ENCODE measurements at regions not wholly inside any gene's neighbourhood (a gene's known extent, or its start where the extent isn't known, plus 50 kb on each side); places are given as distances from the start of the nearest gene placed in this dataset.
"Not testable (repeated sequence)": the region's sequence is repeated elsewhere in the genome, so short reads cannot be mapped to it uniquely, and the experiment has no call there.

DNA sequence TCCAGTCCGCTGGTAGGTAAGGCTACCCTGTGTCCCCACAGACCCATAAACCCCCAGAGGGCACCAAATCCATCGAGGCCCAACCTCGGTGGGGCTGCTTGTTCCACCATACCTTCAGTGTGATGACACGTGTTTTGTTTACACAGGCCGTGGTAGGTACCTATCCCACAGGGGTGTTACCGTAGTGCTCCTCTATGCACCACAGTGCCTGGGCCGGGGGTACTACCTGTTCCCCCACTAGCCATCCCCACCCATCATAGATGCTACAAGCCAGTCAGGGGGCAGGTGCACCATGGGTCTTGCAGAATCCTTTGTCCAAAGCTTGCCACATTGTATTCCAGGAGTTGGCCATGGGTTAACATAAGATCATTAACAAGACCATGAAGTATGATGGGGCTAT is 796.2 kb downstream of the EFNA5 start:
- DNase-seq = no peak

DNA sequence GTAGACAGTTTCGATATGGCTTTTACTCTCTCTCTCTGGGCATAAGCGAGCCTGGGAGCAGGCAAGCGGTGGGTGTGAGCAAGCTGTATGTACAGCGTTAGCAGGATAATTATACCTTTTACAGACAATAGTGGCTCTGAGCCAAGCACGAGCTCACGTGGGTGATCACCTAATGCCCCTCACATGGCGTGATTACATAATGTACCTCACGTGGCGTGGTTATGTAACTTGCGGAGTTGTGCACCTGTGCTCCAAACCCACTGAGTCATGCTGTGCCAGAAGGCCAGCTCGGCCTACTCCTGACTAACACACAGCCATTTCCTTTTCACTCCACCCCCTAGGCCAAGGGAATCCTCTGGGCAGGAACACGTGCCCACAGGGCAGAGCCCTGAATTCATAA is 797.2 kb downstream of the EFNA5 start:
- DNase-seq = no peak

DNA sequence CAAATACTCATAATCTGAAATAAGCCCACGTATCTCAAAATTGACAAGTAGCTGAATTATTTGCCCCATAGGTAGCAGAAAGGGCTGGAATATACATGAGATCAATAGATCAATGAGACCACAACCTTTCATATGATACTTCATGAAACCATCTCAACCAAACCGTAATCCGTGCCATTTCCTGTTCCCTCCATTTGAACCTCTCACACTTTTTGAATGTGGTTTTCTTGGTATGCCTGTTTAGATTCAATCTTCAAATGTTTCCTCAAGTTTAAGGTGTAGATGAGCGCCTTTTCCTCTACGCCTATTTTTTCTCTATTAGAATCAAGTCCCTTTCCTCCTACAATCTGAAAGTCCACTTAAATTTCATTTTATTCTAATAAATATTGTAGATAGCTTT is 805.5 kb downstream of the EFNA5 start:
- no peak for DNase-seq

DNA sequence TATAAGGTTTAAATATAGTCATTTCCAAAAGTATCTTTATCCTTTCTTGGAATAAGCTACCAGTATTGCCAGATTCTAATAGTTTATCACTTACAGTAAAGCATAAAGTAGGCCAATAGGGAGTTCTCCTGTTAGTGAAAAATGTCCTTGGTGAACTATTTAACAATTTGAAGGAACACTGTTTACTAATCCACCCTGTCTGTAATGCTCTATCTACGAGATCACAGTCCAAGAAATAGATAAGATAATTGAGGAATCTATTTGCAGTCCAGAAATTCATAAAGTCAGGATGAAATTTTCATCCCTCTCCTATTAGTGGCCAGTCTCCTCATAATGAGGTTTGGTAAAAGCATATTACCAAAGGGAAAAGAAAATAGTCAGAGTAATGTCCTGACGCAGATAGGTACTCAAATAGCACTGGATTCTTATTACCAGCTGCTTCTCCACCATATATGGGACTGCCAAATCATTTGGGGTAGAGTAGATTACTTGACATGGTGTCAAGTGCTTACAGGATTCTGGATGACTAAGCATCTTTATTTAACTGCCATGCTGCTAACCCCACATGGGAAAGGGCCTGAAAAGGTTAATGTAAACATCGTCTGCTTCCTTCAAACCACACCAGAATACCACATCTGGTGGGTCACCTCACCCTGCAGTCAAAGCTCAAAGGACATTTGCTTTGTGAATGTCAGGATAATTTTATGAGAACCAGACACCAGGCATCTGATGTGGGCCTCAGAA is 808.1 kb downstream of the EFNA5 start:
- DNase-seq = no peak

DNA sequence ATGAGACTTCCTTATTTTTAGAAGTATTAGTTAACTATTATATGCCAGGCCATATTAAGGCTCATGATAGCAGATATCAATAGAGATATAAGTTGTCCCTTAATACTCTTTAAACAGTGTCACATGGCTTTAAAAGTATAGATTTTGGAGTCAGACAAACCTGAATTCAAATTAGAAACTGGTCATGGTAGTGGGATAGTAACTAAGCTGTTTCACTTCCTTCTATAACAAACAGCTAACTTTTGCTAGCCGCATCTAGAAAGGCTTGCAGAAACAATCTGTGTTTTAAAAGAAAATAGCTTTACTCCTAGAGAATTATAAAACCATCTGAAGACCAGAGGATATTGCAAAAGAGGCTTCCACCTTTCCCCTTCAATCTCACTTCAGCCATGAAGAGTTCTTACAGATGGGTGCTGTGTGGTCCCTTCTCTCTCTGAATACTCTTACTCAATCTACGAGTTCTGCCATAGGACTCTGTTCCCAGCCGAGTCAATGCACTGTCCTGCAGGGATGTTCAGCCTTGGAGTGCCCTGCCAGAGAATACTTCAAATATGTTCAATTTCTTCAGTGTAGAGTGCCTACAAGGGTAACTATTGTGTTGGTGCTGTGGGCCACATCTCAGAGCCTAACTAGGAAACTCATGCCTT is 810.2 kb downstream of the EFNA5 start:
- DNase-seq = no peak

DNA sequence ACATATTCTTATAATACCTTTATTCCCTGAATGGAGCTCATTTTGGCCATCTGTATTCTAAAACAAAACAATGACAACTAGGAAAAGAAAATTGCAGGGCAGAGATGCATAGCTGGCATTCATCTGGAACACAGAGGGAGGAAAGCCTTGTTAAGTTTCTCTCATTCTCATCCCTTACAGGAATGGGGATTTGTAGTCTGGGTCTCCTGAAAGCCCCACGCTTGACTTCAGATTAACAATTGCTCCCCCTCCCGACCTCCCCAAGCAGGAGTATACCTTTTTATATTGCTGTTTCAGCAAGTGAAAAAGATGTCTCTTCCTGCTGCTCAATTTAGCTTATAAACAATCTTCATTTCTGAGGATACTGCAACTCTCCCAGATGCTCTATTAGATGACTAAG is 812.1 kb downstream of the EFNA5 start:
- DNase-seq = no peak

DNA sequence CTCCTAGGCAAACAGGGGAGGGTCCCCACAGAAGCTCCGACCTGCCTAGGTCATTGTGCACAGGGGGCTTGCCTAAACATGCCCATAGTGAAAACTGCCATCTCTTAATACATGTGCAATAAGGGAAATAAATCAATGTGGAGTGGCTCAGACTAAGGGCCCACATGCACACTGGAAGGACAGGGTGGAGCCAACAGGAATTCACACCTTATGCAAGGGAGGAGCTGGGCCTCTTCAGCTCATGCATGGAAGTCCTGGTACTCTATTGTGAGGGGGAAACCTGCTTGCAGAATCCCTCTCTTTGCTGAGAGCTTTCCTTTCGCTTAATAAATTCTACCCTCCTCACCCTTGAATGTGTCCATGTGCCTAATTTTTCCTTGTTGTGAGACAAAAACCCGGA is 815.8 kb downstream of the EFNA5 start:
- DNase-seq = no peak

DNA sequence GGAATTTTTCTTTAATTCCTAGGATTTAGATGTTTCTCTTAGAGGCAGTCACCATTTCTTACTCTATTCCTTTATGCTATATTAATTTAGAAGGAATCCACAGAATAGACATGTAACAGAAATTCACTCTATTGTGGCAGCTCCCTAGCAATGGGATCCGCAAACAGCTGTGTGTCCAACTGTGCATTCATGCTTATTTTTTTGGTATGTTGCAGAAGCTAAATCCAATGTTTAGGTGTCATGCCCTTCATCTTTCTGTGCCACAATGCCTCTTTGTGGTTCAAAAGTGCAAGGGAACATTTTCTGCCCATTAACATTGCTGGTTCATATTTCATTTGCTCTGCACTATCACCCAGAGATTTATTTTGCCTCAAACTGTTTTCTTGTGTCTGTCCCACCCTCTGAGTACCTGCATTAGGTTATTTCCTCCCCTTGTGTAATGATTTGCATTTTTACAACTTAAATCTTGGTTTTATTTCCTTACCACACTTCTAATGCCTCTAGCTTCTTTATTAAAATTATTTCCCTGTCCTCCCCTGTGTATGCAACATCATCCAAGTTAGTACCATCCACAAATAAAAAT is 816.5 kb downstream of the EFNA5 start:
- DNase-seq = no peak

DNA sequence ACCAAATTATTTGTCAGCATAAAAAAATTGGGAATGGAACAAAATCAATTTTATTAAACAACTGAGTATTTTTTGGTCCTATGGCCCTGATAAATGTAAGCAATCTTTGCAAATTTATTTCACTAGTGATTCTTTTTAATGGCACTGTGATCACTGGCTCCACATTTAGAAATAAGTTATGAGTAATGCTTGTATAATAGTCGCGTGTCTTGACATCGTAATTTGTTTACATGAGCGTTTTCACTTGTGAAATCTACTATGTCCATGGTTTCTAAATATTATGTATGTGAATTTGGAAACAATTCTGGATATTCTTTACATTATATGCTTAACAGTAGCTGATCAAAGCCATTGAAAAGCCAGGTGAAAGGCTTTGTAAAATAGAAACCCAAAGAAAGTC is 817.5 kb downstream of the EFNA5 start:
- no peak for DNase-seq

DNA sequence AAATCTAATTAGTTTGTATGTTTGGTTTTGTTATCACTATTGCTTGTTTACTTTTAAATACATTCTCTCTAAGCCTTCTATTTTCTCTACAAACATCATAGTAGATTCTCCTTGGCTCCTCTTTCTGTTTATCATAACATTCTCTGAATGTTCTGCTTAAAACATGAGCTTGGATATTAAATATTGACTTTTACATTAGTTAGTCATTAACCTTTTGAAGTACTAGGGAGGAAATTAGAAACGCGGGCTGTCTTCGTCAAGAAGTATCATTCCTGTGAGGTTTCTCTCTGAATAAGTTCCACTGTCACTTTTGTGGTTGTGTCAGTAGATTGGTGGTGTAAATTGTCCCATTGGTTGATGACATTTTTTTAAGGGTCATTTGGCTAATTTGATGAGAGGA is 821.5 kb downstream of the EFNA5 start:
- no peak for DNase-seq

DNA sequence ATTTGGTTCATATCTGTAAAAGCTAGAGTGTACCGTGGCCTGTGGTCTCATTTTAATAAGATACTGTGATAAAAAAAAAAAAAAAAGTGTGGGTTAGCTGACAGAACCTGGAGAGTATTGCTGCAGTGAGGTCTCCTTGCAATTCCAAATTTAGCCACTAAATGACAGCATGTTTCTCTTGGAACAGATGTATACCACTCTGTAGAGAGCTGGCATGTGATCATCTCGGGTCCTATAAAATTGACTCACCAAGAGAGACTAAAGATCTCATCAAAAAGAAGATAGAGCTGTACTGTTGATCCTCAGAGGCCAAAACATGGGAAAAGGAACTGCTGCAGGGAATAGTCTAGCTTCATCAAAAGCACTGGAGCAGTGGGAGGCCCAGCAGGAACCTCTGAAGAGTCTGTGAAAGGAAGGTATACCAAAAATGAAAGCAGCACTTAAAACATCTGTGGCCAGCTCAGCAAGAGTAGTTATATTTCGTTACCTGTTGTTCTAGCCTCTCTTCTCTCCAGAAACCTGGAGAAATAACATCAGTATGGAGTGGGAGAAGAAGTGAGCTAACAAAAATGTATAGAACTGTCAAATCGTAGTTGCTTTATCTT is 826.8 kb downstream of the EFNA5 start:
- DNase-seq = no peak

DNA sequence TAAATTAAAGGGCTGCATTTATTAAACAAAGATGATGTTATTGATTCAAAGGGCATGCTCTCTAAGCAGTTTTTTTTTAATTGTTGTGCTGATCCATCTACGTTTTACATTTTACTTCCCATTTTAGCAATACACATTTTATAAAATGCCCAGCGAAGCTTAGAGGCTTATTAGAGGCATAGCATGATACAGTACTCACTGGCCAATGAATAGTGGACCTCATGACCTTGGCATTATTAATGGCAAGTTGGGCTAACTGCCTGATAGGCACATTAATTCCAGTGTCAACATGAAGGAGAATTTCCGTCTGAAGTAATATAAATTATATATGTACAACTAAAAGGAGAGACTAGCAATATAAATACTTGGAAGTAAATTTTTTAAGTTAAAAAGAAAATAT is 837.2 kb downstream of the EFNA5 start:
- no peak for DNase-seq

DNA sequence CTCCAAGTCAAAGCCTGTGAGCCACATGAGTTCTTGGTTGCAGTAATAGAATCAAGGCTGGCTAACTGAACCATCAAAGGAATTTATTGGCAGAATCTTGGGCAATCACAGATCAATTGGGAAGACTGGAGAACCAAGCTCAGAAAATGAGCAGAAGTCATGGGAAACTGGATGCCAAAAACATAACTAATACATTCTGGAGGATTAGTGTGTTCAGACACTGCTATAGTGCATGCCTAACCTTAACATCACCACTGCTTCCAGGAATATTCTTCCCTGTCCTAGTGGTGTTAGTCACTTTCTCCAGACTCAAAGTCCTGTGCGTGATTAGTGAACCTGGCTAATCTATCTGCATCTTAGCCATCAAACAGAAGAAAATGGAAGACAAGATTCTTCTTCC is 843.7 kb downstream of the EFNA5 start:
- DNase-seq = no peak

DNA sequence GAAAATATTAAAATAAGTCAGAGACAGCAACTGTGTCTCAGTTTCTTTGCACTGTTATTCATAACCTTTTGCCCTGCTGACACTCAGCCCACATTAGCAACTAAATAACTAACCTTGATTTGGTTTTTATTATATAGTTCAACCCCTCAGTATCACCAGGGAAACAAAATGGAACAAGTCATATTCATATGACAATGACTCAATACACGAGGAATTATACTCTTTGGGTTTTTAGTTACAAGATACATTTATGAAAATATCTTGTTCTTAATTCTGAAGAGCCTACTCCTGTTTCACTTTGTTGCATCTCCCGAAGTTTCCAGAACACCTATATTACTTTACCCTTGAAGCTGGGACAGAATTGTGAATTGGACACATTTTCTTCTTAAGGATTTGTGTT is 845.4 kb downstream of the EFNA5 start:
- no peak for DNase-seq

DNA sequence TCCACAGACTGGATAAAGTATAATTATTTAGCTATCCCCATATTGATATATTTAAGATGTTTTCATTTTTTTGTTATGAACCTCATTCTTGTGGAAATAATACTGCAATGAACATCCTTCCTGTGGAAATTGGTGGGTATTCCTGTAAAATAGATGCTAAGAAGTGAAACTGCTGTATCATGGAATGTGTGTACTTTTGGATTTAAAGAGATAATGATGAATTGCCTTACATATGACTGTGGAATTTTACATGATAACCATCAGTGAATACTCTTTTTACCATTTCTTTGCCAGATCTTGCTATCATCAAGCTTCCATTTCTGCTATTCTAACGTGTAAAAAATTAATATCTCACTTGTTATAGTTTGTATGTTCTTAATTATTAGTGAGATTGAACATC is 847.9 kb downstream of the EFNA5 start:
- no peak for DNase-seq

DNA sequence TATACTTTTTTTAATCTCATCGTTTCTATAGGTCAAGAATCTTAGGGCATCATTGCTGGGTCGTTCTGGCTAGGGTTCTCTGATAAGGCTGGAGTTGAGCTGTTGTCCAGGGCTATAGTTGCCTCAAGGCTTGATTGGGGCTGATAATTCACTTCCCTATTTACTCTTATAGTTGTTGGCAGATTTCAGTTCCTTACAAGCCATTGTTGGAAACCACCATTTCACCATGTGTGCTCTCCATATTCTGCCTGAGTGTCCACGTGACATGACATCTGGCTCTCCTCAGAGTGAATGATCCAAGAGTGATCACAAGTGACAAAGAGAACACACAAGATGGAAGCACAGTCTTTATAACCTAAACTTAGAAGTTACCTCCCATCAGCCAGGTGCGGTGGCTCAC is 852.2 kb downstream of the EFNA5 start:
- no peak for DNase-seq

DNA sequence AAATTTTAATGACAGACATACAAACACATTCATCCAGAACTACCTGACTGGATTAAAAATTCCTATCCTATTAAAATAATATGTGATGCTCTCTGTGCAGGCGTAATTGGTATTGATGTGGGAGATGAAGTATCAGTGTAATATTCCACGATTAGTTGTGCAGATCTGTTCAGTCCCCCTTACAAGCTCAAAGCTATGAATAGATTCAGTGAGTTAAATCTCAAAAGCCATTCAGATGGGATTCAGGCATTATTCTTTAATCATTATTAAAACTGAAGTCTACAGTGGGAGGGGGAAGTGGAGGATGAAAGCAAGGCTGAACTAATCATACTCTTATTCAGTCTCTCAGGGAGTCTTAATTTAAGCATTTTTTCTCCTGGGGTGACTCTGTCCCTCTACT is 855.8 kb downstream of the EFNA5 start:
- no peak for DNase-seq

DNA sequence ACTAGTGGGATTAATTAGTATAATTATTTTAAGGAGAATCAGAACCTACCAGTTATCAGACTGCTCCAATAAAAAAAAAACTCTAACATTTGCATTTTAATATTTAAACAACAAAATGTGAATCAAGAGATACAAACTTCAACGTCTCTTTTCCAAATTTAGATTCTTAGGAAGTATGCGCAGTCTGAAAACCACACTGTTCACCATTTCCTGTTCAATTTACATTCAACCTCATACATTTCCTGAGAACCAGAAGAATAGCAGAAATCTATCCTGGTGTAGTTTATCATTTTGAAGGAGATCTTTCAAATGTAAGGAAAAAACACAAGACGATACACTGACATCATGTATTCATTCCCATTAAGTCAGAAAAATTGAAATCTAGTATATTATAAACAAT is 869.2 kb downstream of the EFNA5 start:
- no peak for DNase-seq

DNA sequence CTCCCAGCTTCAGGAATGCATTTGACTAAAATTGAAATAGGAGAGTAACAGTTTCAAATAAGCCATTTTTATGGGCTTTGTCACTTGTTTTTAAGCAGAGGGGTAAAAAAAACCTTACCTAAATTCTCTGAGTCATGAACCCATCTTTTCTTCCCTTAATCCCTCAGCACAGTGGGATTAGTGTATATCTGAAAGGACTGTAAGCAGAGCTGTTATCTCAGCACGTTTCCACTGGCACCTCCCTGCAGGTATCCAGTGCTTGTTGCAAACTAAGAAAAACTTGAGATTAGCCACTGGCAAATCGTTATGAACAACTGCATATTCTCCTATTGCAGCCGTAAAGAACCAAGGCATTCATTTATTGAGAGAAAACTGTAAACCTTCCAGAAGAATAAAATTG is 872.7 kb downstream of the EFNA5 start:
- DNase-seq = no peak

DNA sequence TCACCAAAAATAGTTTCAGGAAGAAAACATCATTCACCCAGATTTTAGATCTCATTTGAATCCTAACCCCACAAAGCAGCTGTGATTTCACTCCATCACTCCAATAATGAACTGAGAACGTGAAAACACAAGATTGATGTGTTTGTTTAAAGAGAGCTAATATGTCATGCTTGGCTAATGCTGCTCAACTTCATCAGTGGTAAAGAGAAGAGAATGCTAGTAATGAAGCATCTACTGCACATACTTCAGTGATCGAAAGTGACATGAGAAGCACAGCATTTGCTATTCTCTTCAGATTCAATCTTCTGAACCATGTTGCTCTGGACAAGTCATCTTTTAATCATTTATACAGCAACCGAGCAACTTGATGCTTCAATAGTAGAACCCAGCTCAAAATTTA is 874.7 kb downstream of the EFNA5 start:
- DNase-seq = no peak

DNA sequence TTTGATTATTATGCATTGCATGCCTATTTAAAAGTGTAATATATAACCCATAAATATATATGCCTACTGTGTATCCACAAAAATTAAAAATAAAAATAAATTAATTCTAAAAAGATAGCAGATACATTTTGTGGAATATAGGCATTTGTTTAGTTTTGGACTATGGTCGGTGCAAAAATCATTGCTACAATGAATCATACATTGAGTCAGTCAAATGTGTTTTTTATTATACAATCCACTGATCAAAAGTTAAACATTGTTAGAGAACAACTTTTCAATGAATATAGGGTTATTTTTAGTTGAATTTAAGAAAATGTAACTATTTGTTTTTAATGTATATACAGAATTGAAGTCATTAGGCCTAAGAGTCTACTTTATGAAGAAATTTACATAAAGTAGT is 885.9 kb downstream of the EFNA5 start:
- no peak for DNase-seq

DNA sequence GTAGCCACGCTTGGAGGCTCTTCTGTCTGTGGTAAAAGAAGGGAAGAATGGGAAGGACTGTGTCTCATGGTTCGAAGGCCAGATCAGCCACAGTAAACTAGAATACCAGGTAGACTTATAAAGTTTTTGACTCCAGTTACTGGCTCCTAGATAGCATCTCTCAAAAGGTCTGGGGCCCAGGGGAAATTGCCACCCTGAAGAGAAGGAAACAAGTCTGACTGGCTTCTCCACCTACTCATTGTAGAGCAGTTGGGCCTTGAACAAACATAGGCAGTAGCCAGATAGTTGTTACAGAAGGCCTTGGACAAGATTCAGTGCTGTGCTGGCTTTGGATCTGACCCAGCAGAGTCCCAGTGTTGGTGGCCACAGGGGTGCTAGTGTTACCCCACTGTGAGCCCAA is 890.4 kb downstream of the EFNA5 start:
- DNase-seq = no peak

DNA sequence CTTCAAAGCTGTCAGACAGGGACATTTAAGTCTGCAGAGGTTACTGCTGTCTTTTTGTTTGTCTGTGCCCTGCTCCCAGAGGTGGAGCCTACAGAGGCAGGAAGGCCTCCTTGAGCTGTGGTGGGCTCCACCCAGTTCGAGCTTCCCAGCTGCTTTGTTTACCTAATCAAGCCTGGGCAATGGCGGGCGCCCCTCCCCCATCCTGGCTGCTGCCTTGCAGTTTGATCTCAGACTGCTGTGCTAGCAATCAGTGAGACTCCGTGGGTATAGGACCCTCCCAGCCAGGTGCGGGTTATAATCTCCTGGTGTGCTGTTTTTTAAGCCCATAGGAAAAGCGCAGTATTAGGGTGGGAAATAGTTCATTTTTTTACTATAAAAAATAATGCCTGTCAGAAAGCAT is 894.2 kb downstream of the EFNA5 start:
- not testable (repeated sequence) for DNase-seq

DNA sequence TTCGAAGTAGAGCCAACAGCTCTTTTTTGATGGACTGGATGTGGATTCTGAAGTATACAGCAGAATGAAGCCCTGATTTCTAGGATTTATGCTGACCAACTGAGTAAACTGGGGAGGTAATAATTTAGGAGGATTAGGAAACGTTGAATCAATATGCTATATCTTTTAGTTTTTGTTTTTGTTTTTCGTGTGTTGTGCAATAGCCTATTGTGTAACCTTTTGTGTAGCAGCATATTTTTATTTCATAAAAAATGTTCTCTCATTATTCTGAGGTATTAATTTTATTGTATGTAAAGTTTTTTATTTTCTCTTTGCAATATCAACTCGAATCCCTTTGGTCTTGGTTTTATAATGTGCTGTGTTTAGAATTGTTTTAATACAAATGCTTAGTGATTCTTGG is 902.3 kb downstream of the EFNA5 start:
- no peak for DNase-seq

All from CD4-positive, alpha-beta T cell treated with Interleukin-17A for 1 hour (primary cell).